ENCODE measurements at regions not wholly inside any gene's neighbourhood (a gene's known extent, or its start where the extent isn't known, plus 50 kb on each side); places are given as distances from the start of the nearest gene placed in this dataset.

DNA sequence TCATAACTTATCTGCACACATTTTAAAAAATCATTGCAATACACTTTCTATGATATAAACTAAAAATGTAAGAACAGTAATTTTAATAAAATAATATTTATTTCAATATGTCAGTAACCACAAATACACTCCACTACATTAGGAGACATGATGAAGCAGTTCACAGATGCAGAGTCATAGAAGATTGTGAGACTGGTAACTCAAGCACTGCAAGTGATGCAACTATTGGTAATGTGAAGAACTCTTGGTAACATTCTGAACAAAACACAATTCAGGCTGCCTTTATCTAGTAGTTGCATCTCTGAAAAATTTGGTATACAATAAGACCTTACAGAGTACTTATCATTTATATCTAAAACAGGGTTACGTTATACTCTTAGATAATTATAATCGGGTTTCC is 52.6 kb upstream of the LRAT start:
- no peaks in the 10 kb centered on the region for H3K4me1 ChIP-seq (ENCODE audit: insufficient read depth, poor library complexity, severe bottlenecking)

DNA sequence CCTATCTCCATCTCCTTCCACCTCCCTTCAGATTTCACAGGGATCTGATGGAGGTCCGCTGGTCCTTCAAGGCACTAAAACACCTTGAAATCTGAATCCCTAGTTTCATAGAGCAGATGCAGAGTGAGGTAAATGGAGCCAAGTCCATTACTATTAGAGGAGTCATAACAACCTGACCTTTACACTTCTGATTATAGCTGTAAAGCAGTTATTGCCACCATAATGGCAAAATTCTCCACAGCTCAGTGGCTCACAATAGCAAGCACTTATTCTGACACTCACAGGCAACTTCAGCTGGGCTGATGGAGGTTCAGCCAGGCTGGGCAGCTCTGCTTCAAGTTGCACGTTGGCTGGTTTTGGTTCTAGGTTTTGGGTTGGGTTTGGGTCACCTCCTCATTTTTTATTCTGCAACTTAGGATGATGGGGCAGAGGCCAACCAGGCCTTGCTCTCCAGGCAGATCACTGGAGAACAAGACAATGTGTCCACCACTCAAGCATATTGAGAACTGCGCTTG is 51.4 kb upstream of the LRAT start:
- H3K4me3 ChIP-seq (ENCODE audit: severe bottlenecking), result no peak overlapping the region
- no peaks in the 10 kb centered on the region for H3K4me1 ChIP-seq (ENCODE audit: insufficient read depth, poor library complexity, severe bottlenecking)
- H3K27me3 ChIP-seq (ENCODE audit: insufficient read depth, poor library complexity, severe bottlenecking), result no peaks in the 10 kb centered on the region
- ATAC-seq (ENCODE audit: low read depth) (no peak), DNase-seq (ENCODE audit: low spot score) (no peak)
- no peak overlapping the region for H3K27ac ChIP-seq (ENCODE audit: poor library complexity, severe bottlenecking)
- H3K36me3 ChIP-seq (ENCODE audit: low read depth), result no peaks in the 10 kb centered on the region
- H3K9me3 ChIP-seq (ENCODE audit: severe bottlenecking), result no peaks in the 10 kb centered on the region
- TF ChIP-seq, protein P1, sequence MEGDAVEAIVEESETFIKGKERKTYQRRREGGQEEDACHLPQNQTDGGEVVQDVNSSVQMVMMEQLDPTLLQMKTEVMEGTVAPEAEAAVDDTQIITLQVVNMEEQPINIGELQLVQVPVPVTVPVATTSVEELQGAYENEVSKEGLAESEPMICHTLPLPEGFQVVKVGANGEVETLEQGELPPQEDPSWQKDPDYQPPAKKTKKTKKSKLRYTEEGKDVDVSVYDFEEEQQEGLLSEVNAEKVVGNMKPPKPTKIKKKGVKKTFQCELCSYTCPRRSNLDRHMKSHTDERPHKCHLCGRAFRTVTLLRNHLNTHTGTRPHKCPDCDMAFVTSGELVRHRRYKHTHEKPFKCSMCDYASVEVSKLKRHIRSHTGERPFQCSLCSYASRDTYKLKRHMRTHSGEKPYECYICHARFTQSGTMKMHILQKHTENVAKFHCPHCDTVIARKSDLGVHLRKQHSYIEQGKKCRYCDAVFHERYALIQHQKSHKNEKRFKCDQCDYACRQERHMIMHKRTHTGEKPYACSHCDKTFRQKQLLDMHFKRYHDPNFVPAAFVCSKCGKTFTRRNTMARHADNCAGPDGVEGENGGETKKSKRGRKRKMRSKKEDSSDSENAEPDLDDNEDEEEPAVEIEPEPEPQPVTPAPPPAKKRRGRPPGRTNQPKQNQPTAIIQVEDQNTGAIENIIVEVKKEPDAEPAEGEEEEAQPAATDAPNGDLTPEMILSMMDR (IDR thresholded peaks at IDR 0.05; ENCODE audit: poor library complexity, severe bottlenecking), result no peak

More for the DNA sequence above, 52.6 kb upstream of the LRAT start:
- Histone ChIP-seq H3K27me3 (ENCODE audit: insufficient read depth, poor library complexity, severe bottlenecking) (no peaks in the 10 kb centered on the region), H3K27ac (ENCODE audit: poor library complexity, severe bottlenecking) (no peak overlapping the region), H3K36me3 (ENCODE audit: low read depth) (no peaks in the 10 kb centered on the region), H3K4me3 (ENCODE audit: severe bottlenecking) (no peak overlapping the region), H3K9me3 (ENCODE audit: severe bottlenecking) (no peaks in the 10 kb centered on the region)
- DNase-seq (ENCODE audit: low spot score) (no peak), ATAC-seq (ENCODE audit: low read depth) (no peak)
- TF ChIP-seq, protein P1 (IDR thresholded peaks at IDR 0.05; ENCODE audit: poor library complexity, severe bottlenecking), result no peak
